ENCODE measurements at regions not wholly inside any gene's neighbourhood (a gene's known extent, or its start where the extent isn't known, plus 50 kb on each side); places are given as distances from the start of the nearest gene placed in this dataset.

- ATAC-seq, result peak in 1 of 2 donors; percentile 37
- intact Hi-C loops (cut with DNase I), result no loop called here
- no peak for DNase-seq
Measured at GRCh38 chr19:5261156-5261890, 79.3 kb downstream of the PTPRS start.

GRCh38 chr19:5260381-5260967, 80.1 kb downstream of the PTPRS start:
- DNase-seq (no peak), ATAC-seq (no peak)
- intact Hi-C loops (cut with DNase I), result no loop called here

GRCh38 chr19:5259750-5260149, 80.9 kb downstream of the PTPRS start:
- intact Hi-C loops (cut with DNase I), result no loop called here
- DNase-seq (no peak), ATAC-seq (no peak)

GRCh38 chr19:5257155-5258045, 83.2 kb downstream of the PTPRS start:
- intact Hi-C loops (cut with DNase I), result no loop called here
- no peak for DNase-seq
- no peak for ATAC-seq

- DNase-seq (no peak), ATAC-seq (no peak)
- intact Hi-C loops (cut with DNase I), result no loop called here
Measured at GRCh38 chr19:5255602-5256231, 84.9 kb downstream of the PTPRS start.

- intact Hi-C loops (cut with DNase I), result no loop called here
- DNase-seq (no peak), ATAC-seq (no peak)
Measured at GRCh38 chr19:5254944-5255343, 85.7 kb downstream of the PTPRS start.

GRCh38 chr19:5254543-5254942, 86.1 kb downstream of the PTPRS start:
- no peak for ATAC-seq
- intact Hi-C loops (cut with DNase I), result no loop called here
- no peak for DNase-seq

- DNase-seq (no peak), ATAC-seq (peak in 1 of 2 donors; percentile 67)
- intact Hi-C loops (cut with DNase I), result no loop called here
Measured at GRCh38 chr19:5253406-5254110, 87.1 kb downstream of the PTPRS start.

- intact Hi-C loops (cut with DNase I), result no loop called here
- ATAC-seq, result no peak
Measured at GRCh38 chr19:5251096-5252065, 89.2 kb downstream of the PTPRS start.

GRCh38 chr19:5250127-5250659, 90.4 kb downstream of the PTPRS start:
- intact Hi-C loops (cut with DNase I), result no loop called here
- DNase-seq, result peak; percentile 63
- peak; percentile 91 to 93 for ATAC-seq

More at GRCh38 chr19:5251096-5252065, 89.2 kb downstream of the PTPRS start:
- DNase-seq, result no peak

GRCh38 chr19:5249526-5249925, 91.1 kb downstream of the PTPRS start:
- DNase-seq (no peak), ATAC-seq (no peak)
- intact Hi-C loops (cut with DNase I), result no loop called here

- ATAC-seq (no peak), DNase-seq (no peak)
- intact Hi-C loops (cut with DNase I), result no loop called here
Measured at GRCh38 chr19:5247957-5248705, 92.5 kb downstream of the PTPRS start.

- ATAC-seq (no peak), DNase-seq (no peak)
- intact Hi-C loops (cut with DNase I), result no loop called here
Measured at GRCh38 chr19:5246554-5247155, 94.0 kb downstream of the PTPRS start.

GRCh38 chr19:5245631-5246553, 94.7 kb downstream of the PTPRS start:
- ATAC-seq (no peak), DNase-seq (no peak)
- intact Hi-C loops (cut with DNase I), result no loop called here

- intact Hi-C loops (cut with DNase I), result no loop called here
- ATAC-seq, result no peak
- DNase-seq, result no peak
Measured at GRCh38 chr19:5244351-5244750, 96.3 kb downstream of the PTPRS start.

GRCh38 chr19:5243878-5244277, 96.7 kb downstream of the PTPRS start:
- intact Hi-C loops (cut with DNase I), result no loop called here
- ATAC-seq (no peak), DNase-seq (no peak)

Data from left cardiac atrium (tissue), 4 donors.